Aorta (tissue), 5 donors: ENCODE measurements at regions not wholly inside any gene's neighbourhood (a gene's known extent, or its start where the extent isn't known, plus 50 kb on each side); places are given as distances from the start of the nearest gene placed in this dataset.

Source experiments
- ATAC-seq: fragments of 200-7000 bp; cut with Tn5 transposase; one replicate; pipeline ENCODE4 v1.9.1; 2022; ENCODE audit warnings: moderate library complexity; ENCODE audit not compliant: low FRiP score
- DNase-seq, 2 donors: peaks; one replicate each; pipeline ENCODE4 v3.0.0-alpha.2; 2020
- H3K27ac ChIP-seq, 2 donors: one replicate each; pipeline ENCODE4 v1.5.1; 2013; ENCODE audit warnings: low read length in 2 of 2, mild to moderate bottlenecking in 2 of 2, moderate library complexity in 2 of 2, control low read depth in 1 of 2, inconsistent platforms in 1 of 2, low read depth in 1 of 2
- H3K27me3 ChIP-seq, 2 donors: one replicate each; pipeline ENCODE4 v1.6.1; 2013; ENCODE audit warnings: control low read depth in 1 of 2, low read length in 1 of 2, mild to moderate bottlenecking in 1 of 2, moderate library complexity in 1 of 2; ENCODE audit not compliant: insufficient read depth in 2 of 2, control insufficient read depth in 1 of 2
- H3K36me3 ChIP-seq, 2 donors: one replicate each; pipeline ENCODE4 v1.6.1; 2013; ENCODE audit warnings: control low read depth in 1 of 2, low read length in 1 of 2, mild to moderate bottlenecking in 1 of 2; ENCODE audit not compliant: insufficient read depth in 2 of 2, control insufficient read depth in 1 of 2
- H3K4me1 ChIP-seq, 2 donors: one replicate each; pipeline ENCODE4 v1.6.1; 2013; ENCODE audit warnings: low read length in 2 of 2, control low read depth in 1 of 2, mild to moderate bottlenecking in 1 of 2, moderate library complexity in 1 of 2; ENCODE audit not compliant: insufficient read depth in 2 of 2, control insufficient read depth in 1 of 2
- H3K4me3 ChIP-seq, 2 donors: one replicate each; pipeline ENCODE4 v1.5.1; 2013; ENCODE audit warnings: low read length in 2 of 2, control low read depth in 1 of 2, mild to moderate bottlenecking in 1 of 2
- H3K9me3 ChIP-seq: one replicate; pipeline ENCODE4 v1.6.1; 2013; ENCODE audit warnings: mild to moderate bottlenecking, low read length; ENCODE audit not compliant: control insufficient read depth
- WGBS, 2 donors: extraction: QIAGEN DNeasy Blood & Tissue Kit; methylation state at CpG; one replicate each; pipeline ENCODE4 v1.1.7; 2013; 5-methylcytosine and 5-hydroxymethylcytosine counted together
- intact Hi-C, 2 donors: fragments of 100-400 bp; cut with DNase I; formaldehyde crosslinking; loops; one replicate each; pipeline versions ENCODE4 v1.14.2 to v1.15.0; 2022
- donor health status: healthy with polysubstance abuse.
- donor health status: Bipolar disorder and iron deficiency.
- donor health status: DM: no; HTN: no; CAD: no.
- donor health status: DM: no; HTN: no; CAD: no.
- donor health status: DM: yes; HTN: yes; CAD: no.

DNA sequence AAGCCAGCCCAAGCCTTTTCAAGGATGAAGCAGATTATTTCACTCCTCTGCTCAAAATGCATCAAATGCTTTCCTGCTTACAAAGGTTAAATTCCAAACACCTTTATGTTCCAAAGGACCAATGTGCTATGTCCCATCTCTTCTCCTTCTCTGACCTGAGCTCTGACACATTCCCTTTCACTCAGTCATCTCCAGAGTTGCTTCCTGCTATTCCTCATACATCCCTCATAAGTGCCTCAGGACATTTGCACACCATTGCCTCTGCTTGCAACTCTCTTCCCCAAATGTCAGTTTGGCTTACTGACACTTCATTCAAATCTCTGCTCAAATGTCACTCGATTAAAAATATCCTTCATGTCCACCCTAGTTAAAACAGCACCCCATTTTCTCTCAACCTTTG is 53.3 kb upstream of the BMAL1 start:
- H3K4me1 ChIP-seq: no peaks in the 10 kb centered on the region
- H3K27ac ChIP-seq: no peak overlapping the region
- H3K36me3 ChIP-seq: no peaks in the 10 kb centered on the region
- ATAC-seq (no peak), DNase-seq (no peak)
- H3K4me3 ChIP-seq: no peak overlapping the region
- intact Hi-C loops: no loop called here
- 77 to 88% methylated on average over 1 of the region's 1 CpG for WGBS, 2 donors
- H3K9me3 ChIP-seq: no peaks in the 10 kb centered on the region
- no peaks in the 10 kb centered on the region for H3K27me3 ChIP-seq

- H3K27ac ChIP-seq: no peak overlapping the region
- H3K9me3 ChIP-seq: no peaks in the 10 kb centered on the region
- no peaks in the 10 kb centered on the region for H3K36me3 ChIP-seq
- ATAC-seq: no peak
- no peak overlapping the region for H3K4me3 ChIP-seq
- no peaks in the 10 kb centered on the region for H3K27me3 ChIP-seq
- no peaks in the 10 kb centered on the region for H3K4me1 ChIP-seq
- DNase-seq: no peak
- 90 to 91% methylated on average over 10 of the region's 10 CpGs for WGBS, 2 donors
- intact Hi-C loops: no loop called here
These were observed 52.3 kb upstream of the BMAL1 start for GRCh38 chr11:13225038-13226001.

DNA sequence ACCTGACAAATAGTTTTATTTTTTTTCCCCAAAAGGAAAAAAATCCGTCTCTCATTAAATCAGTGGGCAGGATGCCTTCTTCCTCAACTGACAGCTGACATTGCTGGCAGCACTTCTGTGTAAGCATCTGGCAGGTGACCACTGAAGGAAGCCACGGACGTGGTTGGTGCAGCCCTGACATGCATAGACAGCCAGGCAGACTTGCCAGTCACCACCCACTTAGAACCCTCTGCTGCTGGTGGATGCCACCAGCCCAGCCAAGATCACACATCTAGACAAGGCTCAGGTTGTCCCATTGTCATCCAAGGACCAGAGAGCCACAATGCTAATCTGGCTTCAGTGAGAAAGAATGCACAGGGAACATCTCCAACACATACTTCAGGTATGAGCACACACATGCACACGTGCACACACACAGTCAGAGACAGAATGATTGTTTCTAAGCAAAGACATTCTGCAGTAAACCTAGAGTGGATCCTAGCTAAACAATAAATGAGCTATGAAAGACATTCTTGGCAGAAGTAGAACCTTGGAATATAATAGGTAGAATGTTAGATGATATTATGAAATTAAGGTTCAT is 49.8 kb upstream of the BMAL1 start:
- intact Hi-C loops: no loop called here
- no peak overlapping the region for H3K4me3 ChIP-seq
- no peaks in the 10 kb centered on the region for H3K9me3 ChIP-seq
- whole genome bisulfite sequencing, 2 donors: 71 to 85% methylated on average over 4 of the region's 4 CpGs
- H3K36me3 ChIP-seq: no peaks in the 10 kb centered on the region
- no peaks in the 10 kb centered on the region for H3K27me3 ChIP-seq
- DNase-seq: no peak
- no peak for ATAC-seq
- H3K27ac ChIP-seq: no peak overlapping the region
- no peaks in the 10 kb centered on the region for H3K4me1 ChIP-seq
